ENCODE measurements at regions not wholly inside any gene's neighbourhood (a gene's known extent, or its start where the extent isn't known, plus 50 kb on each side); places are given as distances from the start of the nearest gene placed in this dataset.

GRCh38 chr1:222916100-222916499 lies 101.3 kb downstream of the DISP1 start:
- Mint-ChIP-seq H3K27ac (no peak overlapping the region), H3K4me1 (ENCODE audit: low read depth) (no peaks in the 10 kb centered on the region), H3K27me3 (ENCODE audit: low read depth) (no peaks in the 10 kb centered on the region), H3K9me3 (peaks cover 9% of the 10 kb centered on the region), H3K4me3 (no peak overlapping the region), H3K36me3 (ENCODE audit: low read depth) (peaks cover 7% of the 10 kb centered on the region)
- intact Hi-C loops (cut with micrococcal nuclease) = no loop called here
- CTCF ChIA-PET = interaction anchor here (0.6 kb wide), 1 partner anchor 118 kb away, joined by 6 read pairs; no protein-coding TSS in a partner anchor
- DNase-seq = no peak

- Mint-ChIP-seq H3K36me3 (ENCODE audit: low read depth) (peaks cover 7% of the 10 kb centered on the region), H3K4me3 (no peak overlapping the region), H3K27ac (no peak overlapping the region), H3K4me1 (ENCODE audit: low read depth) (no peaks in the 10 kb centered on the region), H3K27me3 (ENCODE audit: low read depth) (no peaks in the 10 kb centered on the region), H3K9me3 (peaks cover 9% of the 10 kb centered on the region)
- intact Hi-C loops (cut with micrococcal nuclease) = no loop called here
- CTCF ChIA-PET = no interaction called here
- no peak for DNase-seq
Measured at GRCh38 chr1:222918801-222919477, 104.1 kb downstream of the DISP1 start.

GRCh38 chr1:222919478-222919865 lies 104.6 kb downstream of the DISP1 start:
- DNase-seq = no peak
- Mint-ChIP-seq H3K27ac (no peak overlapping the region), H3K4me1 (ENCODE audit: low read depth) (no peaks in the 10 kb centered on the region), H3K4me3 (no peak overlapping the region), H3K9me3 (peaks cover 9% of the 10 kb centered on the region), H3K36me3 (ENCODE audit: low read depth) (peaks cover 7% of the 10 kb centered on the region), H3K27me3 (ENCODE audit: low read depth) (no peaks in the 10 kb centered on the region)
- intact Hi-C loops (cut with micrococcal nuclease) = no loop called here
- CTCF ChIA-PET = no interaction called here

GRCh38 chr1:222920169-222920568 lies 105.3 kb downstream of the DISP1 start:
- intact Hi-C loops (cut with micrococcal nuclease) = no loop called here
- Mint-ChIP-seq H3K9me3 (peaks cover 9% of the 10 kb centered on the region), H3K36me3 (ENCODE audit: low read depth) (peaks cover 7% of the 10 kb centered on the region), H3K27me3 (ENCODE audit: low read depth) (no peaks in the 10 kb centered on the region), H3K4me3 (no peak overlapping the region), H3K4me1 (ENCODE audit: low read depth) (no peaks in the 10 kb centered on the region), H3K27ac (no peak overlapping the region)
- CTCF ChIA-PET = no interaction called here
- no peak for DNase-seq

- CTCF ChIA-PET = no interaction called here
- Mint-ChIP-seq H3K4me1 (ENCODE audit: low read depth) (no peaks in the 10 kb centered on the region), H3K9me3 (peaks cover 9% of the 10 kb centered on the region)
Measured at GRCh38 chr1:222921945-222922344, 107.1 kb downstream of the DISP1 start.

GRCh38 chr1:222923506-222923905 lies 108.7 kb downstream of the DISP1 start:
- H3K36me3 Mint-ChIP-seq (ENCODE audit: low read depth) = no peaks in the 10 kb centered on the region
- no peak overlapping the region for H3K4me3 Mint-ChIP-seq
- CTCF ChIA-PET = no interaction called here
- no peak overlapping the region for H3K27ac Mint-ChIP-seq
- no peaks in the 10 kb centered on the region for H3K27me3 Mint-ChIP-seq (ENCODE audit: low read depth)
- H3K4me1 Mint-ChIP-seq (ENCODE audit: low read depth) = no peaks in the 10 kb centered on the region
- DNase-seq = no peak
- H3K9me3 Mint-ChIP-seq = no peaks in the 10 kb centered on the region
- intact Hi-C loops (cut with micrococcal nuclease) = no loop called here

More at GRCh38 chr1:222921945-222922344, 107.1 kb downstream of the DISP1 start:
- intact Hi-C loops (cut with micrococcal nuclease) = no loop called here
- H3K27me3 Mint-ChIP-seq (ENCODE audit: low read depth) = no peaks in the 10 kb centered on the region
- peaks cover 7% of the 10 kb centered on the region for H3K36me3 Mint-ChIP-seq (ENCODE audit: low read depth)
- H3K27ac Mint-ChIP-seq = no peak overlapping the region
- no peak overlapping the region for H3K4me3 Mint-ChIP-seq
- DNase-seq = no peak

- no peak for DNase-seq
- H3K4me1 Mint-ChIP-seq (ENCODE audit: low read depth) = no peaks in the 10 kb centered on the region
- CTCF ChIA-PET = no interaction called here
- no peak overlapping the region for H3K4me3 Mint-ChIP-seq
- no peaks in the 10 kb centered on the region for H3K27me3 Mint-ChIP-seq (ENCODE audit: low read depth)
- no peak overlapping the region for H3K27ac Mint-ChIP-seq
- H3K9me3 Mint-ChIP-seq = no peaks in the 10 kb centered on the region
- intact Hi-C loops (cut with micrococcal nuclease) = no loop called here
- no peaks in the 10 kb centered on the region for H3K36me3 Mint-ChIP-seq (ENCODE audit: low read depth)
Measured at GRCh38 chr1:222924136-222924706, 109.4 kb downstream of the DISP1 start.

- intact Hi-C loops (cut with micrococcal nuclease) = no loop called here
- no peaks in the 10 kb centered on the region for H3K4me1 Mint-ChIP-seq (ENCODE audit: low read depth)
- DNase-seq = no peak
- H3K9me3 Mint-ChIP-seq = no peaks in the 10 kb centered on the region
- CTCF ChIA-PET = no interaction called here
- no peaks in the 10 kb centered on the region for H3K27me3 Mint-ChIP-seq (ENCODE audit: low read depth)
- no peak overlapping the region for H3K27ac Mint-ChIP-seq
- no peak overlapping the region for H3K4me3 Mint-ChIP-seq
- no peaks in the 10 kb centered on the region for H3K36me3 Mint-ChIP-seq (ENCODE audit: low read depth)
Measured at GRCh38 chr1:222926566-222926965, 111.7 kb downstream of the DISP1 start.

GRCh38 chr1:222927031-222927430 lies 112.2 kb downstream of the DISP1 start:
- Mint-ChIP-seq H3K36me3 (ENCODE audit: low read depth) (no peaks in the 10 kb centered on the region), H3K4me3 (no peak overlapping the region), H3K9me3 (no peaks in the 10 kb centered on the region), H3K27me3 (ENCODE audit: low read depth) (no peaks in the 10 kb centered on the region), H3K4me1 (ENCODE audit: low read depth) (no peaks in the 10 kb centered on the region), H3K27ac (no peak overlapping the region)
- CTCF ChIA-PET = no interaction called here
- intact Hi-C loops (cut with micrococcal nuclease) = no loop called here
- DNase-seq = no peak

GRCh38 chr1:222928212-222928611 lies 113.4 kb downstream of the DISP1 start:
- H3K36me3 Mint-ChIP-seq (ENCODE audit: low read depth) = no peaks in the 10 kb centered on the region
- no peaks in the 10 kb centered on the region for H3K27me3 Mint-ChIP-seq (ENCODE audit: low read depth)
- intact Hi-C loops (cut with micrococcal nuclease) = no loop called here
- H3K9me3 Mint-ChIP-seq = no peaks in the 10 kb centered on the region
- H3K27ac Mint-ChIP-seq = no peak overlapping the region
- no peaks in the 10 kb centered on the region for H3K4me1 Mint-ChIP-seq (ENCODE audit: low read depth)
- CTCF ChIA-PET = no interaction called here
- H3K4me3 Mint-ChIP-seq = no peak overlapping the region
- DNase-seq = no peak

GRCh38 chr1:222930070-222930469 lies 115.2 kb downstream of the DISP1 start:
- no peak overlapping the region for H3K27ac Mint-ChIP-seq
- no peaks in the 10 kb centered on the region for H3K4me1 Mint-ChIP-seq (ENCODE audit: low read depth)
- no peaks in the 10 kb centered on the region for H3K36me3 Mint-ChIP-seq (ENCODE audit: low read depth)
- H3K4me3 Mint-ChIP-seq = no peak overlapping the region
- CTCF ChIA-PET = interaction anchor here (0.7 kb wide), 1 partner anchor 57 kb away, joined by 3 read pairs; no protein-coding TSS in a partner anchor
- no peak for DNase-seq
- no peaks in the 10 kb centered on the region for H3K9me3 Mint-ChIP-seq
- no peaks in the 10 kb centered on the region for H3K27me3 Mint-ChIP-seq (ENCODE audit: low read depth)
- intact Hi-C loops (cut with micrococcal nuclease) = no loop called here

- H3K4me3 Mint-ChIP-seq = no peak overlapping the region
- no peaks in the 10 kb centered on the region for H3K36me3 Mint-ChIP-seq (ENCODE audit: low read depth)
- H3K27ac Mint-ChIP-seq = no peak overlapping the region
- DNase-seq = no peak
- H3K27me3 Mint-ChIP-seq (ENCODE audit: low read depth) = no peaks in the 10 kb centered on the region
- no peaks in the 10 kb centered on the region for H3K4me1 Mint-ChIP-seq (ENCODE audit: low read depth)
- no peaks in the 10 kb centered on the region for H3K9me3 Mint-ChIP-seq
- CTCF ChIA-PET = no interaction called here
- intact Hi-C loops (cut with micrococcal nuclease) = no loop called here
Measured at GRCh38 chr1:222931023-222931422, 116.2 kb downstream of the DISP1 start.

- CTCF ChIA-PET = no interaction called here
- Mint-ChIP-seq H3K36me3 (ENCODE audit: low read depth) (no peaks in the 10 kb centered on the region), H3K27ac (no peak overlapping the region), H3K27me3 (ENCODE audit: low read depth) (no peaks in the 10 kb centered on the region), H3K4me1 (ENCODE audit: low read depth) (no peaks in the 10 kb centered on the region), H3K9me3 (no peaks in the 10 kb centered on the region), H3K4me3 (no peak overlapping the region)
- no peak for DNase-seq
- intact Hi-C loops (cut with micrococcal nuclease) = no loop called here
Measured at GRCh38 chr1:222933273-222933672, 118.4 kb downstream of the DISP1 start.
